ENCODE measurements at regions not wholly inside any gene's neighbourhood (a gene's known extent, or its start where the extent isn't known, plus 50 kb on each side); places are given as distances from the start of the nearest gene placed in this dataset.

DNA sequence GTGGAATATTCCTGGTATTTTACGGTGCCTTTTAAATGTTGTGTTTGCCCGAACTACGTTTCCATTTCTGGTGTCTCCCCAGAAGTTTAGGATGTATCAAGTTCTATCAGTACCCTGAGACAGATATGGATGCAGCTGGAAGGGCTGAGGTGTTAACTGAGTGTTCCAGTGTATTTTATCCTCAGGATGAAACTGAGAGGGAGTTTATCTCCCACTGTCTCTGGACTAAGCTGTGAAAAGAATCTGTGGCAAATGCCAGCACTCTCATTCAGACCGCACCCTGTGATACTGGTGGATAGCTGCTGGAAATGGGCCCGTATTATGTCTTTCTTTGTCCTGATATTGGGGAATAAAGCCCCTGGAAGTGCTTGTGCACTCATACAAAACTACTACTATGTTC lies 887.2 kb upstream of the TYRP1 start:
- H3K4me3 ChIP-seq (ENCODE audit: low read length in 2 of 2), result no peak overlapping the region
- no peaks in the 10 kb centered on the region for H3K9me3 ChIP-seq (ENCODE audit: control insufficient read depth in 2 of 2, low read length in 2 of 2)
- no peaks in the 10 kb centered on the region for H3K27me3 ChIP-seq (ENCODE audit: control insufficient read depth in 1 of 2, insufficient read depth in 2 of 2, low read length in 2 of 2)
- no peak overlapping the region for H3K9ac ChIP-seq (ENCODE audit: low read length in 2 of 2)
- no peaks in the 10 kb centered on the region for H3K4me1 ChIP-seq (ENCODE audit: control insufficient read depth, insufficient read depth, low read length)
- no peak overlapping the region for H3K27ac ChIP-seq (ENCODE audit: low read length)
- H3K36me3 ChIP-seq (ENCODE audit: control insufficient read depth in 2 of 2, insufficient read depth in 2 of 2, low read length in 2 of 2), result no peaks in the 10 kb centered on the region

DNA sequence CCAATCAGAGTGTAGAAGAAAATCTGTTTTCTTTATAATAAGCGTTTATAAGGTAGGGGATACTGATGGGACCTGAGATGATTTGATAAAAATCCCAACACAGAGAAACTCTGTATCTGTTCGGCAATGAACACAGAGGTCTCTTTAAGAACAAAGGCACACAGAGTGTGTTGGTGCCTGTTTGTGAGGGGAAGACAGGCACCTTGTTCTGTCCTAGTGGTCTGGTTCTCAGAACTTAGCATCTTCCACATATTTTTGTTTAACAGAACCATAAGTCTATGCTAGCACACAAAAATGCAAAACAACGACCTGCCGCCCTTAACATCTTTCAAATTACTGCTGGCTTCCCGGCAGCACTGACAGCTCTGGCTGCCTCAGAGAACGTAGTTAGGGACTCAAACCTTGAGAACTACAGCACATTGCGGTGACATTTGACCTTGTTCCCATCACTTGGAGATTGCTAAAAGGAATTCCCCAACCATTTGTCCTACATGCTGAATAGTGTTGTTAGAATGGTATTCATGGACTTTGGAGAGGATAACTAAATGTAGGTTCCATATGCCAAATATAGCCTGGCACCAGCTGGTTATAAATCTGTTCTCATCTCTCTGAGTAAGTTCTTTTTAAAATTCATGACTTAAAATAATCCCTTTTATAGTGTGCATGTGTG lies 871.7 kb upstream of the TYRP1 start:
- Histone ChIP-seq H3K9me3 (ENCODE audit: control insufficient read depth in 2 of 2, low read length in 2 of 2) (no peaks in the 10 kb centered on the region), H3K36me3 (ENCODE audit: control insufficient read depth in 2 of 2, insufficient read depth in 2 of 2, low read length in 2 of 2) (no peaks in the 10 kb centered on the region), H3K27me3 (ENCODE audit: control insufficient read depth in 1 of 2, insufficient read depth in 2 of 2, low read length in 2 of 2) (no peaks in the 10 kb centered on the region), H3K4me3 (ENCODE audit: low read length in 2 of 2) (no peak overlapping the region), H3K27ac (ENCODE audit: low read length) (no peak overlapping the region), H3K9ac (ENCODE audit: low read length in 2 of 2) (no peak overlapping the region), H3K4me1 (ENCODE audit: control insufficient read depth, insufficient read depth, low read length) (no peaks in the 10 kb centered on the region)

DNA sequence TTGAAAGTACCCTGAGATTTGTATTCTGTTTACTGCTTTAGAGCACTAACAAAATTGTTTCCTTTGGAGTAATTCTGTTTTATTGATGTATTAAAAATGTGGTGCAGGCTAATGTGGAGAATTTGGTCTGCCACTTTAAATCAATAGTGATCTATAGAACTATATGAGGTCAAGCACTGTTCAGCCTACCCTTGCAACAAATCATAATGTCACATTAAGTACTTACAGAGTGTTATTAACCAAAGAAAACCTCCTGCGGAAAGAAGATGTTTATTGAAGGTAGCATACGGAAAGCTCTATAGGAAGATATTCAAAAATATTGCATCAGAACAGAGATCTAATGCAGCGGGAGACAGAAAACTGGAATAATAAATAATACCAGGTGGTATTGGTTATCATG lies 865.0 kb upstream of the TYRP1 start:
- Histone ChIP-seq H3K9ac (ENCODE audit: low read length in 2 of 2) (no peak overlapping the region), H3K27me3 (ENCODE audit: control insufficient read depth in 1 of 2, insufficient read depth in 2 of 2, low read length in 2 of 2) (no peaks in the 10 kb centered on the region), H3K27ac (ENCODE audit: low read length) (no peak overlapping the region), H3K4me1 (ENCODE audit: control insufficient read depth, insufficient read depth, low read length) (no peaks in the 10 kb centered on the region), H3K9me3 (ENCODE audit: control insufficient read depth in 2 of 2, low read length in 2 of 2) (no peaks in the 10 kb centered on the region), H3K4me3 (ENCODE audit: low read length in 2 of 2) (no peak overlapping the region), H3K36me3 (ENCODE audit: control insufficient read depth in 2 of 2, insufficient read depth in 2 of 2, low read length in 2 of 2) (no peaks in the 10 kb centered on the region)

DNA sequence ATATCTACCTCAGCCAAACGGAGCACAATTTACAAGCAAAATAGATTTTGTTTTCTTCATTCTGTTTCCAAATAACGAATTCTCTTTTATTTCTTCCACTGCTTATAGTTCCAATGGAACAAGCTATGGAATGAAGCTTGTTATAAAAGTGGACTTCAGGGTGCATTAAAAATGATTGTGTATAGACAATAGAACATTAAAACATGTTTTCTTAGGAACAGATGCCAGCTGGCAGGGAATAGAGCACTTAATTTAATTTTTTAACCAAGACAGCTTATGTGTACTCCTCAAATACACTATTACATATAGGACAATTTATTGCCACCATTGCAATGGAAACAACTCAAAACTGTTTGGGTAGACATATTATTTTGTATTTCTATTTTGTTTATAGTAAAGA lies 860.1 kb upstream of the TYRP1 start:
- H3K4me3 ChIP-seq (ENCODE audit: low read length in 2 of 2), result no peak overlapping the region
- H3K4me1 ChIP-seq (ENCODE audit: control insufficient read depth, insufficient read depth, low read length), result no peaks in the 10 kb centered on the region
- H3K9me3 ChIP-seq (ENCODE audit: control insufficient read depth in 2 of 2, low read length in 2 of 2), result peaks cover 0 to 2% of the 10 kb centered on the region in 2 donors
- H3K9ac ChIP-seq (ENCODE audit: low read length in 2 of 2), result no peak overlapping the region
- H3K27me3 ChIP-seq (ENCODE audit: control insufficient read depth in 1 of 2, insufficient read depth in 2 of 2, low read length in 2 of 2), result no peaks in the 10 kb centered on the region
- no peaks in the 10 kb centered on the region for H3K36me3 ChIP-seq (ENCODE audit: control insufficient read depth in 2 of 2, insufficient read depth in 2 of 2, low read length in 2 of 2)
- no peak overlapping the region for H3K27ac ChIP-seq (ENCODE audit: low read length)

- H3K9me3 ChIP-seq (ENCODE audit: control insufficient read depth in 2 of 2, low read length in 2 of 2), result no peaks in the 10 kb centered on the region
Measured at GRCh38 chr9:11868795-11869194, 824.4 kb upstream of the TYRP1 start.

DNA sequence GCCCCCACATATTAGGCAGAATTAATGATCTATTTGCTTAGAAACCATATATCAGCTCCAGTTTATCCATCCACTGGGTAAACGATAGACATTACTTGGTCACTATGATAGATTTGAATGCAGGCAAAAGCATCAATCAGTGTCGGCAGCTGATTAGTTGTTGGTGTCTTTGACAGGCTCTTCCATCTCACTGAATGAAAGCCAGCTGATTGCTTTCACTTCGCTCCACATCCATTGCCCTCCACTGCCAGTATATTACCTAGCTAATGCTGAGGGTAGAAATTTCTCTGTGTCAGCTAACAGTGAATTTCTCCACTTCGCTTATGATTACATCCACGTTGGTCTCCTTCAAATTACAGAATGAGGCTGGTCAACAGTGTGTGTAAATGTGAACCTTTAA lies 821.3 kb upstream of the TYRP1 start:
- H3K4me3 ChIP-seq (ENCODE audit: low read length in 2 of 2), result no peak overlapping the region
- H3K9me3 ChIP-seq (ENCODE audit: control insufficient read depth in 2 of 2, low read length in 2 of 2), result no peaks in the 10 kb centered on the region
- no peaks in the 10 kb centered on the region for H3K4me1 ChIP-seq (ENCODE audit: control insufficient read depth, insufficient read depth, low read length)
- H3K36me3 ChIP-seq (ENCODE audit: control insufficient read depth in 2 of 2, insufficient read depth in 2 of 2, low read length in 2 of 2), result no peaks in the 10 kb centered on the region
- H3K9ac ChIP-seq (ENCODE audit: low read length in 2 of 2), result no peak overlapping the region
- no peaks in the 10 kb centered on the region for H3K27me3 ChIP-seq (ENCODE audit: control insufficient read depth in 1 of 2, insufficient read depth in 2 of 2, low read length in 2 of 2)
- no peak overlapping the region for H3K27ac ChIP-seq (ENCODE audit: low read length)

More at GRCh38 chr9:11868795-11869194, 824.4 kb upstream of the TYRP1 start:
- no peak overlapping the region for H3K4me3 ChIP-seq (ENCODE audit: low read length in 2 of 2)
- no peaks in the 10 kb centered on the region for H3K36me3 ChIP-seq (ENCODE audit: control insufficient read depth in 2 of 2, insufficient read depth in 2 of 2, low read length in 2 of 2)
- no peak overlapping the region for H3K9ac ChIP-seq (ENCODE audit: low read length in 2 of 2)
- H3K27me3 ChIP-seq (ENCODE audit: control insufficient read depth in 1 of 2, insufficient read depth in 2 of 2, low read length in 2 of 2), result no peaks in the 10 kb centered on the region
- H3K27ac ChIP-seq (ENCODE audit: low read length), result no peak overlapping the region
- H3K4me1 ChIP-seq (ENCODE audit: control insufficient read depth, insufficient read depth, low read length), result no peaks in the 10 kb centered on the region

- no peaks in the 10 kb centered on the region for H3K4me1 ChIP-seq (ENCODE audit: control insufficient read depth, insufficient read depth, low read length)
- H3K36me3 ChIP-seq (ENCODE audit: control insufficient read depth in 2 of 2, insufficient read depth in 2 of 2, low read length in 2 of 2), result no peaks in the 10 kb centered on the region
- H3K27ac ChIP-seq (ENCODE audit: low read length), result no peak overlapping the region
- no peaks in the 10 kb centered on the region for H3K27me3 ChIP-seq (ENCODE audit: control insufficient read depth in 1 of 2, insufficient read depth in 2 of 2, low read length in 2 of 2)
- no peaks in the 10 kb centered on the region for H3K9me3 ChIP-seq (ENCODE audit: control insufficient read depth in 2 of 2, low read length in 2 of 2)
- H3K9ac ChIP-seq (ENCODE audit: low read length in 2 of 2), result no peak overlapping the region
- no peak overlapping the region for H3K4me3 ChIP-seq (ENCODE audit: low read length in 2 of 2)
Measured at GRCh38 chr9:11872471-11872870, 820.7 kb upstream of the TYRP1 start.

GRCh38 chr9:11874414-11874813 lies 818.8 kb upstream of the TYRP1 start:
- Histone ChIP-seq H3K27me3 (ENCODE audit: control insufficient read depth in 1 of 2, insufficient read depth in 2 of 2, low read length in 2 of 2) (no peaks in the 10 kb centered on the region), H3K4me1 (ENCODE audit: control insufficient read depth, insufficient read depth, low read length) (no peaks in the 10 kb centered on the region), H3K4me3 (ENCODE audit: low read length in 2 of 2) (no peak overlapping the region), H3K27ac (ENCODE audit: low read length) (no peak overlapping the region), H3K9me3 (ENCODE audit: control insufficient read depth in 2 of 2, low read length in 2 of 2) (no peaks in the 10 kb centered on the region), H3K9ac (ENCODE audit: low read length in 2 of 2) (no peak overlapping the region), H3K36me3 (ENCODE audit: control insufficient read depth in 2 of 2, insufficient read depth in 2 of 2, low read length in 2 of 2) (no peaks in the 10 kb centered on the region)

- no peak overlapping the region for H3K4me3 ChIP-seq (ENCODE audit: low read length in 2 of 2)
- H3K9ac ChIP-seq (ENCODE audit: low read length in 2 of 2), result no peak overlapping the region
- H3K27me3 ChIP-seq (ENCODE audit: control insufficient read depth in 1 of 2, insufficient read depth in 2 of 2, low read length in 2 of 2), result no peaks in the 10 kb centered on the region
- H3K4me1 ChIP-seq (ENCODE audit: control insufficient read depth, insufficient read depth, low read length), result no peaks in the 10 kb centered on the region
- no peaks in the 10 kb centered on the region for H3K9me3 ChIP-seq (ENCODE audit: control insufficient read depth in 2 of 2, low read length in 2 of 2)
- no peak overlapping the region for H3K27ac ChIP-seq (ENCODE audit: low read length)
- no peaks in the 10 kb centered on the region for H3K36me3 ChIP-seq (ENCODE audit: control insufficient read depth in 2 of 2, insufficient read depth in 2 of 2, low read length in 2 of 2)
Measured at GRCh38 chr9:11892401-11892800, 800.8 kb upstream of the TYRP1 start.

DNA sequence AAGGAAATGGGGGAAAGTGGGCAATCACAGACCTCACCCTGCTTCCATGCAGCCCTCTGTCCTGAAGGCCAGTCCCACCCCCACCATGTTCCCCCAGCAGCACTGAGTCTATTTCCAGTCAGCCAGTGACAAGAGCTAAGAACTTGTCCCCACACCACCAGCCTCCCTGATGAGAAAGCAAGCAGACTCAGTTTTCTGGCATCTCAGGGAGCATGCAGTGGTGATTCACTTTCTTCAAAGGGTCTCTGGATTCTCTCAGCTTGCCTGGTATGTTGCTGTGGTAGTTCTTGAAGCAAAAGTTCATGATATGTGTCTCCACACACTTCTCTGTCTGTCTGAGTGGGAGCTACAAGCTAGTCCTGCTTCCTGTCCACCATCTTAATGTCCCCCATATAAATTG lies 799.9 kb upstream of the TYRP1 start:
- H3K27ac ChIP-seq (ENCODE audit: low read length), result no peak overlapping the region
- no peaks in the 10 kb centered on the region for H3K27me3 ChIP-seq (ENCODE audit: control insufficient read depth in 1 of 2, insufficient read depth in 2 of 2, low read length in 2 of 2)
- H3K9ac ChIP-seq (ENCODE audit: low read length in 2 of 2), result no peak overlapping the region
- H3K36me3 ChIP-seq (ENCODE audit: control insufficient read depth in 2 of 2, insufficient read depth in 2 of 2, low read length in 2 of 2), result no peaks in the 10 kb centered on the region
- H3K4me1 ChIP-seq (ENCODE audit: control insufficient read depth, insufficient read depth, low read length), result no peaks in the 10 kb centered on the region
- no peak overlapping the region for H3K4me3 ChIP-seq (ENCODE audit: low read length in 2 of 2)
- no peaks in the 10 kb centered on the region for H3K9me3 ChIP-seq (ENCODE audit: control insufficient read depth in 2 of 2, low read length in 2 of 2)

GRCh38 chr9:11894136-11894535 lies 799.0 kb upstream of the TYRP1 start:
- Histone ChIP-seq H3K9ac (ENCODE audit: low read length in 2 of 2) (no peak overlapping the region), H3K27me3 (ENCODE audit: control insufficient read depth in 1 of 2, insufficient read depth in 2 of 2, low read length in 2 of 2) (no peaks in the 10 kb centered on the region), H3K27ac (ENCODE audit: low read length) (no peak overlapping the region), H3K36me3 (ENCODE audit: control insufficient read depth in 2 of 2, insufficient read depth in 2 of 2, low read length in 2 of 2) (no peaks in the 10 kb centered on the region), H3K4me3 (ENCODE audit: low read length in 2 of 2) (no peak overlapping the region), H3K4me1 (ENCODE audit: control insufficient read depth, insufficient read depth, low read length) (no peaks in the 10 kb centered on the region), H3K9me3 (ENCODE audit: control insufficient read depth in 2 of 2, low read length in 2 of 2) (no peaks in the 10 kb centered on the region)

Measured in stomach smooth muscle (tissue), 2 donors.